Smooth muscle cell (in vitro differentiated cells): ENCODE measurements at regions not wholly inside any gene's neighbourhood (a gene's known extent, or its start where the extent isn't known, plus 50 kb on each side); places are given as distances from the start of the nearest gene placed in this dataset.

Experiments
- DNase-seq: peaks from one replicate; lab custom pipeline; 2025; ENCODE audit not compliant: unreplicated experiment; lab: John Stamatoyannopoulos, UW
- H2AFZ ChIP-seq: fragments of 200-600 bp; sonication (generic); 2 replicates; pipeline ENCODE4 v1.6.0; 2016; ENCODE audit warnings: antibody characterized with exemption, low read depth, mild to moderate bottlenecking
- H3F3A ChIP-seq: fragments of 200-600 bp; sonication (generic); 2 replicates; pipeline ENCODE4 v1.6.0; 2017; ENCODE audit warnings: antibody characterized with exemption, low read depth
- H3K27ac ChIP-seq: fragments of 200-600 bp; sonication (generic); 2 replicates; pipeline ENCODE4 v1.5.1; 2016; ENCODE audit warnings: low read depth, mild to moderate bottlenecking
- H3K27me3 ChIP-seq: fragments of 200-600 bp; sonication (generic); 2 replicates; pipeline ENCODE4 v1.6.1; 2016; ENCODE audit warnings: low read depth, mild to moderate bottlenecking
- H3K36me3 ChIP-seq: fragments of 200-600 bp; sonication (generic); 2 replicates; pipeline ENCODE4 v1.5.1; 2016; ENCODE audit warnings: low read depth
- H3K4me1 ChIP-seq: fragments of 200-600 bp; sonication (generic); 2 replicates; pipeline ENCODE4 v1.5.1; 2016; ENCODE audit warnings: low read depth
- H3K4me2 ChIP-seq: fragments of 200-600 bp; sonication (generic); 2 replicates; pipeline ENCODE4 v1.6.0; 2016; ENCODE audit warnings: mild to moderate bottlenecking
- H3K4me3 ChIP-seq: fragments of 200-600 bp; sonication (generic); 2 replicates; pipeline ENCODE4 v1.5.1; 2016; ENCODE audit warnings: mild to moderate bottlenecking
- H3K79me2 ChIP-seq: fragments of 200-600 bp; sonication (generic); 2 replicates; pipeline ENCODE4 v1.6.0; 2016; ENCODE audit warnings: low read depth, mild to moderate bottlenecking
- H3K9ac ChIP-seq: fragments of 200-600 bp; sonication (generic); 2 replicates; pipeline ENCODE4 v1.6.0; 2016; ENCODE audit warnings: low read depth
- H3K9me3 ChIP-seq: fragments of 200-600 bp; sonication (generic); replicated peaks from 2 replicates; pipeline ENCODE4 v1.5.1; 2016; ENCODE audit warnings: low read depth
- H4K20me1 ChIP-seq: fragments of 200-600 bp; sonication (generic); 2 replicates; pipeline ENCODE4 v1.6.0; 2016; ENCODE audit warnings: low read depth
- CTCF ChIP-seq: fragments of 200-600 bp; sonication (generic); IDR thresholded peaks from 2 replicates; pipeline ENCODE4 v1.5.1; 2017; ENCODE audit warnings: borderline replicate concordance, mild to moderate bottlenecking, antibody characterized with exemption; ENCODE audit not compliant: insufficient read depth, poor library complexity, severe bottlenecking
- WGBS: methylation state at CpG from one replicate; pipeline ENCODE4 v1.1.7; 2016; ENCODE audit warnings: low lambda C conversion rate; 5-methylcytosine and 5-hydroxymethylcytosine counted together

- no peaks in the 10 kb centered on the region for H3K9me3 ChIP-seq
- H4K20me1 ChIP-seq, result no peaks in the 10 kb centered on the region
- H3K27me3 ChIP-seq, result no peaks in the 10 kb centered on the region
- no peaks in the 10 kb centered on the region for H3K36me3 ChIP-seq
- H3K27ac ChIP-seq, result no peak overlapping the region
- H3K4me2 ChIP-seq, result no peak overlapping the region
- no peaks in the 10 kb centered on the region for H3K79me2 ChIP-seq
- no peak overlapping the region for H3K4me3 ChIP-seq
- no peaks in the 10 kb centered on the region for H3K4me1 ChIP-seq
- no peak for DNase-seq
- no peak for TF ChIP-seq CTCF
- H3K9ac ChIP-seq, result no peak overlapping the region
- no peak overlapping the region for H2AFZ ChIP-seq
- no peaks in the 10 kb centered on the region for H3F3A ChIP-seq
- 86% methylated on average over 1 of the region's 1 CpG for WGBS
These were observed 570.8 kb upstream of the CRIM1 start for GRCh38 chr2:35784777-35785176.

DNA sequence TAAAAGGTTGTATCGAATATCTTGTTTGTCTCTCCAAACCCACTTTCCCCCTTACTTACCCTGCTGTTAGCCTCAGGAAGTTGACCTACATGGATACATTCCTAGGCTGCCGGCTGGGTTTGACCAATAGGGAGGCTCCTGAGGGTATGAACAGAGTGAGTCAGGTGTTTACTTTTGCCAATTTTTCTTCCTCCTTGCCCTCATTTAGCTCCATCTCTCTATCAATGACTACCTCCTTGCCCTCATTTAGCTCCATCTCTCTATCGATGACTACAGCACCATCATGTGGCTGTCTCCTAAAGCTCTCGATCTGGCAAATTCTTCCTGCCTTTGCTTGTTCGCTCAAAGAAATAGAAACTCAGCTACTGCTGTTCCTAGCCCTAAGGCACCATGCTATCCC, 571.9 kb upstream of the CRIM1 start:
- 88% methylated on average over 5 of the region's 5 CpGs for whole genome bisulfite sequencing
- Histone ChIP-seq H3K4me1 (no peaks in the 10 kb centered on the region), H3K79me2 (no peaks in the 10 kb centered on the region), H3K4me3 (no peak overlapping the region), H3K27ac (no peak overlapping the region), H3K27me3 (no peaks in the 10 kb centered on the region), H3K4me2 (no peak overlapping the region), H3K9ac (no peak overlapping the region), H3F3A (no peaks in the 10 kb centered on the region), H3K9me3 (no peaks in the 10 kb centered on the region), H3K36me3 (no peaks in the 10 kb centered on the region), H4K20me1 (no peaks in the 10 kb centered on the region), H2AFZ (no peak overlapping the region)
- DNase-seq, result no peak
- no peak for TF ChIP-seq CTCF

DNA sequence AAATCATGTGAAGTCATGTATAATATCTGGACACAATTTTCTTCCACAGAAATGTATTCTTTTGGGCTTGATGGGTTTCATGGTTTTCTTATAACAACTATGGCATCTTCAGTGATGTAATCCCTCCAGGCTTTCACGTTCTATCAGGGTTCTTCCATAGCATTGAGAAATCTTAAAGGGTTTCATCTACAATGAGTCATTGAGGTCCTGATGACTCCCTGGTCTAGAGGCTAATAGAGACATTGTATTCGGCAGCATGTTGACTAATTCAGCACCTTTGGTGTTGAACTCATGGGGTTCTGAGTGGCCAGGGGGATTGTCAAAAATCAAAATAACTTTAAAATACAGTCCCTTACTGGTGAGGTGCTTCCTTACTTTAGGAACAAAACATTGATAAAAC, 614.0 kb upstream of the CRIM1 start:
- Histone ChIP-seq H3K9me3 (no peaks in the 10 kb centered on the region), H3K36me3 (no peaks in the 10 kb centered on the region), H3K27ac (no peak overlapping the region)

DNA sequence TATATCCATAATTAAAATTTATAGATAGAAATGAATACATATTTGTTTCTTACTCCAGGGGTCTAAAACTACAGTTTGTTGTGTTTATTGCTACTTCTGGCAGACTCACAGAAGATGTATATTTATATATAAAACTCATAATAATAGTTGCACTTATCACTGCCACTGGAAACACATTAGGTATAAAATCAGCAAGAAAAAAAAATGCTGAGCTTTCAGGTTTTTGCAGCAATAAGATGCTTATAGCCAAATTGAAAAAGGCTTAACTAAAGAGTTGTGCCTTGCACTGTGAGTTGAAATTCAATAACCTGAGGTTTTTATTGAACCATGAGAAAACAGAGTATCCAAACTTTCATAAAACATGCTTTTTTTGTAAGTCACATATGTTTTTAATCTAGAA, 623.9 kb upstream of the CRIM1 start:
- Histone ChIP-seq H4K20me1 (no peaks in the 10 kb centered on the region), H2AFZ (no peak overlapping the region), H3K9ac (no peak overlapping the region), H3F3A (no peaks in the 10 kb centered on the region), H3K79me2 (no peaks in the 10 kb centered on the region), H3K4me3 (no peak overlapping the region), H3K4me1 (no peaks in the 10 kb centered on the region), H3K27ac (no peak overlapping the region), H3K36me3 (no peaks in the 10 kb centered on the region), H3K4me2 (no peak overlapping the region), H3K9me3 (no peaks in the 10 kb centered on the region), H3K27me3 (no peaks in the 10 kb centered on the region)
- no peak for DNase-seq
- TF ChIP-seq CTCF, result no peak

More for the DNA sequence above, 614.0 kb upstream of the CRIM1 start:
- TF ChIP-seq CTCF, result no peak
- no peak for DNase-seq
- no peak overlapping the region for H2AFZ ChIP-seq
- H3K79me2 ChIP-seq, result no peaks in the 10 kb centered on the region
- no peak overlapping the region for H3K4me2 ChIP-seq
- no peaks in the 10 kb centered on the region for H3K27me3 ChIP-seq
- no peak overlapping the region for H3K4me3 ChIP-seq
- H3F3A ChIP-seq, result no peaks in the 10 kb centered on the region
- no peaks in the 10 kb centered on the region for H4K20me1 ChIP-seq
- no peaks in the 10 kb centered on the region for H3K4me1 ChIP-seq
- no peak overlapping the region for H3K9ac ChIP-seq
- WGBS, result 76% methylated on average over 2 of the region's 2 CpGs
